ENCODE measurements at regions not wholly inside any gene's neighbourhood (a gene's known extent, or its start where the extent isn't known, plus 50 kb on each side); places are given as distances from the start of the nearest gene placed in this dataset.

GRCh38 chr5:30926218-30926617 lies 267.3 kb upstream of the CDH6 start:
- Histone ChIP-seq H2AFZ (ENCODE audit: low read length) (no peak overlapping the region), H3K23me2 (ENCODE audit: low read depth, low read length) (no peaks in the 10 kb centered on the region), H2BK120ac (replicated peaks; ENCODE audit: low read depth, low read length) (no peak overlapping the region), H2BK20ac (ENCODE audit: low read length) (no peak overlapping the region), H2BK15ac (ENCODE audit: low read length) (no peak overlapping the region), H3K27ac (ENCODE audit: low read depth, low read length) (no peak overlapping the region), H3K56ac (replicated peaks; ENCODE audit: insufficient read length, low read depth, low read length) (no peak overlapping the region), H3K18ac (ENCODE audit: extremely low read depth, low read length) (no peak overlapping the region), H3K9me3 (ENCODE audit: insufficient read depth in 2 of 2, low read depth in 1 of 2, low read length in 1 of 2) (no peaks in the 10 kb centered on the region), H4K8ac (ENCODE audit: extremely low read depth, insufficient read depth, low read length) (no peak overlapping the region), H4K20me1 (replicated peaks in 1 of 2; ENCODE audit: control insufficient read depth in 1 of 2, insufficient read depth in 2 of 2, low read length in 2 of 2) (no peaks in the 10 kb centered on the region), H3K27me3 (replicated peaks in 1 of 4; ENCODE audit: control insufficient read depth in 3 of 4, extremely low read depth in 1 of 4, insufficient read depth in 3 of 4, low read length in 3 of 4) (no peaks in the 10 kb centered on the region), H3K4me2 (ENCODE audit: insufficient read depth in 1 of 2, low read depth in 2 of 2, low read length in 2 of 2) (no peak overlapping the region), H4K91ac (replicated peaks; ENCODE audit: insufficient read length, low read length) (no peak overlapping the region), H3K79me2 (ENCODE audit: control insufficient read depth in 1 of 2, insufficient read depth in 2 of 2, low read length in 2 of 2) (no peaks in the 10 kb centered on the region), H2AK5ac (ENCODE audit: low read depth, low read length) (no peak overlapping the region), H3K36me3 (ENCODE audit: control insufficient read depth in 2 of 4, insufficient read depth in 4 of 4, low read length in 3 of 4) (no peaks in the 10 kb centered on the region), H3K14ac (ENCODE audit: insufficient read length) (no peak overlapping the region), H3K23ac (ENCODE audit: insufficient read length) (no peak overlapping the region), H3K79me1 (ENCODE audit: low read depth, low read length) (no peaks in the 10 kb centered on the region), H3K9ac (replicated peaks in 1 of 4; ENCODE audit: extremely low read depth in 1 of 4, low read depth in 3 of 4, low read length in 3 of 4) (no peak overlapping the region), H3K4me1 (replicated peaks in 1 of 4; ENCODE audit: control insufficient read depth in 3 of 4, insufficient read depth in 4 of 4, low read length in 3 of 4) (no peaks in the 10 kb centered on the region), H3K4me3 (ENCODE audit: extremely low read depth in 1 of 4, insufficient read depth in 2 of 4, low read depth in 3 of 4, low read length in 4 of 4) (no peak overlapping the region), H4K5ac (ENCODE audit: insufficient read length, low read depth, low read length) (no peak overlapping the region), H2BK12ac (ENCODE audit: low read depth, low read length) (no peak overlapping the region), H3K4ac (replicated peaks; ENCODE audit: insufficient read length, low read depth, low read length) (no peak overlapping the region), H2BK5ac (ENCODE audit: low read depth, low read length) (no peak overlapping the region)
- 91% methylated on average over 3 of the region's 3 CpGs; no CpG with 5 or more reads in 1 of the 2 experiments for WGBS, 2 experiments (ENCODE audit: extremely low coverage in 1 of 2, insufficient coverage in 1 of 2, insufficient read length in 1 of 2, insufficient replicate concordance in 2 of 2, low coverage in 1 of 2, low lambda C conversion rate in 2 of 2, missing lambda C conversion rate in 1 of 2)
- TF ChIP-seq CHD1 (IDR thresholded peaks at IDR 0.05; ENCODE audit: low read depth, low read length): no peak
- no peak for TF ChIP-seq SP4 (IDR thresholded peaks at IDR 0.05; ENCODE audit: low read length)
- TF ChIP-seq POLR2AphosphoS5 (IDR thresholded peaks at IDR 0.05; ENCODE audit: low read depth, low read length): no peak
- no peak for TF ChIP-seq KDM5A (IDR thresholded peaks at IDR 0.05; ENCODE audit: low read length)
- no peak for TF ChIP-seq SAP30 (IDR thresholded peaks at IDR 0.05; ENCODE audit: insufficient read depth, insufficient replicate concordance, low read length)
- no peak for TF ChIP-seq TAF1 (IDR thresholded peaks at IDR 0.05; ENCODE audit: low read depth, low read length)
- TF ChIP-seq RFX5 (IDR thresholded peaks at IDR 0.05; ENCODE audit: borderline replicate concordance, low read depth, low read length): no peak
- no peak for TF ChIP-seq TAF7 (optimal IDR thresholded peaks at IDR 0.05; ENCODE audit: borderline replicate concordance, low read depth, low read length)
- ChIA-PET CTCF (ENCODE audit: partially characterized antibody) (interaction anchor here (0.6 kb wide), 1 partner anchor 9 kb away, joined by 3 read pairs; no protein-coding TSS in a partner anchor), POLR2A (ENCODE audit: partially characterized antibody) (no interaction called here)
- no peak for FAIRE-seq
- no peak for DNase-seq (ENCODE audit: low read depth in 1 of 2, low spot score in 2 of 2)

Measured in H1 (cell line).